ENCODE measurements at regions not wholly inside any gene's neighbourhood (a gene's known extent, or its start where the extent isn't known, plus 50 kb on each side); places are given as distances from the start of the nearest gene placed in this dataset.
"Not testable (repeated sequence)": the region's sequence is repeated elsewhere in the genome, so short reads cannot be mapped to it uniquely, and the experiment has no call there.

DNA sequence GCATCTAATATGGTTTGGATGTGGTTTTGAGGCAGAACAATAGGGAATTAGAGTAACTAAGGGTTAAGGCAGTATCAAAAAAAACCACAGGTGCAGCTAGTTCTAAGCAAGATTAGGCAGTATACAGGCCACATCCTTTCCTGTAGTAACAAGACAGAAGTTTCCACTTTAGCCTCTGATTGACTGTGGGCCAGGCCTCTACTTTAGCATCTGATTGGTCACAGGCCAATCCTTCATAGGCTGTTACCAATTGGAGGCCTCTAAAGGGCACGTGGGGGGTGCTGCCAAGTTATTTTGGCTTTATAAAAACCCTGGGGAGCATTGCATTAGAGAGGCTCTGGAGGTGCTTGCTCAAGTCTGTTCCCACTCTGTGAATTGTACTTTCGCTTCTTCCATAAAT, 144.1 kb upstream of the ST8SIA4 start:
- no peaks in the 10 kb centered on the region for H3K27me3 ChIP-seq (ENCODE audit: control insufficient read depth in 3 of 3, insufficient read depth in 3 of 3, low read depth in 1 of 3, low read length in 3 of 3)
- no peak overlapping the region for H2BK120ac ChIP-seq (ENCODE audit: low read depth, low read length)
- H2BK5ac ChIP-seq (ENCODE audit: low read length), result no peak overlapping the region
- no peak overlapping the region for H3K27ac ChIP-seq (replicated peaks; ENCODE audit: low read length)
- H3K9ac ChIP-seq (ENCODE audit: low read depth, low read length, poor library complexity), result no peak overlapping the region
- no peaks in the 10 kb centered on the region for H3K9me3 ChIP-seq (replicated peaks in 1 of 2; ENCODE audit: control insufficient read depth in 2 of 2, insufficient read depth in 1 of 2, low read depth in 1 of 2, low read length in 2 of 2)
- H3K79me1 ChIP-seq (ENCODE audit: low read depth, low read length), result no peaks in the 10 kb centered on the region
- no peaks in the 10 kb centered on the region for H3K36me3 ChIP-seq (replicated peaks in 1 of 2; ENCODE audit: control insufficient read depth in 2 of 2, insufficient read depth in 2 of 2, low read length in 2 of 2)
- H2BK12ac ChIP-seq (ENCODE audit: low read length), result no peak overlapping the region
- H3K14ac ChIP-seq (ENCODE audit: low read length), result no peak overlapping the region
- H3K4me1 ChIP-seq (ENCODE audit: control insufficient read depth in 2 of 2, insufficient read depth in 1 of 2, low read depth in 1 of 2, low read length in 2 of 2), result no peaks in the 10 kb centered on the region
- H4K8ac ChIP-seq (ENCODE audit: low read depth, low read length), result no peak overlapping the region
- WGBS, 2 donors (ENCODE audit: extremely low coverage in 2 of 2, insufficient read length in 2 of 2, insufficient replicate concordance in 1 of 2), result no CpG with 5 or more reads among the region's 2 CpGs
- no peak overlapping the region for H3K23ac ChIP-seq (ENCODE audit: low read depth, low read length, poor library complexity)
- H2BK15ac ChIP-seq (ENCODE audit: low read length), result no peak overlapping the region
- no peak for DNase-seq (ENCODE audit: low spot score)
- H3K4me3 ChIP-seq (ENCODE audit: low read length in 2 of 2), result no peak overlapping the region
- no peak overlapping the region for H3K18ac ChIP-seq (ENCODE audit: low read length)
- H3K4me2 ChIP-seq (ENCODE audit: insufficient read depth, low read length, poor library complexity, severe bottlenecking), result no peak overlapping the region
- peak overlapping the region; percentile 49 for H2AFZ ChIP-seq (ENCODE audit: low read length)
- no peak overlapping the region for H4K91ac ChIP-seq (ENCODE audit: low read depth, low read length, poor library complexity)
- H3K4ac ChIP-seq (ENCODE audit: low read length), result no peak overlapping the region
- no peak overlapping the region for H2AK5ac ChIP-seq (ENCODE audit: low read depth, low read length)

DNA sequence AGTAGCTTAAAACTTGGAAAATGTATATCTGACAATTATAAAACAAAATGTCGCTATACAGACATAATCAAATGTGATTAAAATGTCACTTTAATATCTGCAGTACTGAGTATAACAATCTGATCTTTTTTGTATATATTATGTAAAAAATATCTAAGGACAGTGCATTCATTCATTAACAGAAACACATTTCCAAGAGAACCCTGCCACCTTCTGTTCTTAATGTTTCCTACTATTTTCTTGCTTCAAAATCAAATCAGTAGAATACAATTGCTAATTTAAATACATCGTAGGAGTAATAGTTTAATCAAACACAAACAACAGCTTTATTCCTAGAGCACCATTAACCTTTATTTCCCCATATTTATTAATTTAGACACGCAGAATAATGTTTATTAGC, 142.6 kb upstream of the ST8SIA4 start:
- no peak overlapping the region for H4K91ac ChIP-seq (ENCODE audit: low read depth, low read length, poor library complexity)
- no peak overlapping the region for H3K14ac ChIP-seq (ENCODE audit: low read length)
- no peaks in the 10 kb centered on the region for H3K4me1 ChIP-seq (ENCODE audit: control insufficient read depth in 2 of 2, insufficient read depth in 1 of 2, low read depth in 1 of 2, low read length in 2 of 2)
- no peak overlapping the region for H3K27ac ChIP-seq (replicated peaks; ENCODE audit: low read length)
- no peaks in the 10 kb centered on the region for H3K36me3 ChIP-seq (replicated peaks in 1 of 2; ENCODE audit: control insufficient read depth in 2 of 2, insufficient read depth in 2 of 2, low read length in 2 of 2)
- WGBS, 2 donors (ENCODE audit: extremely low coverage in 2 of 2, insufficient read length in 2 of 2, insufficient replicate concordance in 1 of 2), result no CpG with 5 or more reads among the region's 3 CpGs
- no peak overlapping the region for H2AFZ ChIP-seq (ENCODE audit: low read length)
- no peak overlapping the region for H3K4ac ChIP-seq (ENCODE audit: low read length)
- H3K9ac ChIP-seq (ENCODE audit: low read depth, low read length, poor library complexity), result no peak overlapping the region
- H2BK120ac ChIP-seq (ENCODE audit: low read depth, low read length), result no peak overlapping the region
- no peaks in the 10 kb centered on the region for H3K27me3 ChIP-seq (ENCODE audit: control insufficient read depth in 3 of 3, insufficient read depth in 3 of 3, low read depth in 1 of 3, low read length in 3 of 3)
- H4K8ac ChIP-seq (ENCODE audit: low read depth, low read length), result no peak overlapping the region
- H2BK5ac ChIP-seq (ENCODE audit: low read length), result no peak overlapping the region
- no peaks in the 10 kb centered on the region for H3K79me1 ChIP-seq (ENCODE audit: low read depth, low read length)
- no peak overlapping the region for H3K4me2 ChIP-seq (ENCODE audit: insufficient read depth, low read length, poor library complexity, severe bottlenecking)
- H2BK12ac ChIP-seq (ENCODE audit: low read length), result no peak overlapping the region
- no peak overlapping the region for H3K23ac ChIP-seq (ENCODE audit: low read depth, low read length, poor library complexity)
- H3K9me3 ChIP-seq (replicated peaks in 1 of 2; ENCODE audit: control insufficient read depth in 2 of 2, insufficient read depth in 1 of 2, low read depth in 1 of 2, low read length in 2 of 2), result no peaks in the 10 kb centered on the region
- no peak for DNase-seq (ENCODE audit: low spot score)
- no peak overlapping the region for H2AK5ac ChIP-seq (ENCODE audit: low read depth, low read length)
- no peak overlapping the region for H3K4me3 ChIP-seq (ENCODE audit: low read length in 2 of 2)
- H3K18ac ChIP-seq (ENCODE audit: low read length), result no peak overlapping the region
- H2BK15ac ChIP-seq (ENCODE audit: low read length), result no peak overlapping the region

DNA sequence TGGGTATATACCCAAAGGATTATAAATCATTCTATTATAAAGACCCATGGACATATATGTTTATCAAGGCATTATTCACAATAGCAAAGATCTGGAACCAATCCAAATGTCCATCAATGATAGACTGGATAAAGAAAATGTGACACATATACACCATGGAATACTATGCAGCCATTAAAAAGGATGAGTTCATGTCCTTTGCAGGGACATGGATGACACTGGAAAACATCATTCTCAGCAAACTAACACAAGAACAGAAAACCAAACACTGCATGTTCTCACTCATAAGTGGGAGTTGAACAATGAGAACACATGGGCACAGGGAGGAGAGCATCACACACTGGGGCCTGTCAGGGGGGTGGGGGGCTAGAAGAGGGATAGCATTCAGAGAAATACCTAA, 136.9 kb upstream of the ST8SIA4 start:
- not testable (repeated sequence) for H4K91ac ChIP-seq (ENCODE audit: low read depth, low read length, poor library complexity); H3K14ac ChIP-seq (ENCODE audit: low read length); H2BK12ac ChIP-seq (ENCODE audit: low read length); H3K79me1 ChIP-seq (ENCODE audit: low read depth, low read length); H3K23ac ChIP-seq (ENCODE audit: low read depth, low read length, poor library complexity); DNase-seq (ENCODE audit: low spot score); H3K4me2 ChIP-seq (ENCODE audit: insufficient read depth, low read length, poor library complexity, severe bottlenecking); H2AFZ ChIP-seq (ENCODE audit: low read length); H2BK5ac ChIP-seq (ENCODE audit: low read length); H3K27me3 ChIP-seq (ENCODE audit: control insufficient read depth in 3 of 3, insufficient read depth in 3 of 3, low read depth in 1 of 3, low read length in 3 of 3); H3K4me1 ChIP-seq (ENCODE audit: control insufficient read depth in 2 of 2, insufficient read depth in 1 of 2, low read depth in 1 of 2, low read length in 2 of 2); H3K36me3 ChIP-seq (replicated peaks in 1 of 2; ENCODE audit: control insufficient read depth in 2 of 2, insufficient read depth in 2 of 2, low read length in 2 of 2); H2BK15ac ChIP-seq (ENCODE audit: low read length); H3K9me3 ChIP-seq (replicated peaks in 1 of 2; ENCODE audit: control insufficient read depth in 2 of 2, insufficient read depth in 1 of 2, low read depth in 1 of 2, low read length in 2 of 2); H3K27ac ChIP-seq (replicated peaks; ENCODE audit: low read length); H3K9ac ChIP-seq (ENCODE audit: low read depth, low read length, poor library complexity); H3K4ac ChIP-seq (ENCODE audit: low read length); H3K4me3 ChIP-seq (ENCODE audit: low read length in 2 of 2); H2BK120ac ChIP-seq (ENCODE audit: low read depth, low read length); H4K8ac ChIP-seq (ENCODE audit: low read depth, low read length); H2AK5ac ChIP-seq (ENCODE audit: low read depth, low read length); H3K18ac ChIP-seq (ENCODE audit: low read length)

DNA sequence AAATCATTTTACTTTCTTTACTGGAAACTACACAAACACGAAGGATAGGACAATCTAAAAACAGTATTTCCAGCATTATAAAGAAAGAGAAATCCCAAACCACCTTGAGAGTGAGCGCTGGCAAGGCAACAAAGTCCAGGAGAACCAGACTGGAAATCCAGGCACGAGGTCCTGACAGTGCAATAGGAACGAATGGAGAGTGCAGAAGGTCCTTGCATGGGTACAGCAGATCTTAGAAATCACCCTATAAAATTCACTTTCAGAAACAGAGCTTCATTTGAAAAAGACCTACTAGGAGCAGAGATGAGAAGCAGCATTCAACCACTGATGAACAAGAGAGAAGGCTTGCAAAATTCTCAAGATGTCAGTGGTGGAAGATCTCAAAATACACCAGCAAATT, 133.7 kb upstream of the ST8SIA4 start:
- H2AK5ac ChIP-seq (ENCODE audit: low read depth, low read length), result no peak overlapping the region
- no peak overlapping the region for H3K27ac ChIP-seq (replicated peaks; ENCODE audit: low read length)
- H3K4me3 ChIP-seq (ENCODE audit: low read length in 2 of 2), result no peak overlapping the region
- peaks cover 0 to 4% of the 10 kb centered on the region in 2 donors for H3K9me3 ChIP-seq (replicated peaks in 1 of 2; ENCODE audit: control insufficient read depth in 2 of 2, insufficient read depth in 1 of 2, low read depth in 1 of 2, low read length in 2 of 2)
- H3K36me3 ChIP-seq (replicated peaks in 1 of 2; ENCODE audit: control insufficient read depth in 2 of 2, insufficient read depth in 2 of 2, low read length in 2 of 2), result no peaks in the 10 kb centered on the region
- H2BK5ac ChIP-seq (ENCODE audit: low read length), result no peak overlapping the region
- no peak overlapping the region for H3K4me2 ChIP-seq (ENCODE audit: insufficient read depth, low read length, poor library complexity, severe bottlenecking)
- H2AFZ ChIP-seq (ENCODE audit: low read length), result no peak overlapping the region
- DNase-seq (ENCODE audit: low spot score), result no peak
- no peak overlapping the region for H4K91ac ChIP-seq (ENCODE audit: low read depth, low read length, poor library complexity)
- no peak overlapping the region for H3K23ac ChIP-seq (ENCODE audit: low read depth, low read length, poor library complexity)
- H2BK12ac ChIP-seq (ENCODE audit: low read length), result no peak overlapping the region
- no peak overlapping the region for H2BK15ac ChIP-seq (ENCODE audit: low read length)
- no peak overlapping the region for H3K4ac ChIP-seq (ENCODE audit: low read length)
- no peak overlapping the region for H3K9ac ChIP-seq (ENCODE audit: low read depth, low read length, poor library complexity)
- no peaks in the 10 kb centered on the region for H3K79me1 ChIP-seq (ENCODE audit: low read depth, low read length)
- H3K18ac ChIP-seq (ENCODE audit: low read length), result no peak overlapping the region
- no CpG with 5 or more reads among the region's 4 CpGs for WGBS, 2 donors (ENCODE audit: extremely low coverage in 2 of 2, insufficient read length in 2 of 2, insufficient replicate concordance in 1 of 2)
- H3K27me3 ChIP-seq (ENCODE audit: control insufficient read depth in 3 of 3, insufficient read depth in 3 of 3, low read depth in 1 of 3, low read length in 3 of 3), result no peaks in the 10 kb centered on the region
- H3K4me1 ChIP-seq (ENCODE audit: control insufficient read depth in 2 of 2, insufficient read depth in 1 of 2, low read depth in 1 of 2, low read length in 2 of 2), result no peaks in the 10 kb centered on the region
- no peak overlapping the region for H2BK120ac ChIP-seq (ENCODE audit: low read depth, low read length)
- no peak overlapping the region for H4K8ac ChIP-seq (ENCODE audit: low read depth, low read length)
- H3K14ac ChIP-seq (ENCODE audit: low read length), result no peak overlapping the region
